ENCODE measurements at regions not wholly inside any gene's neighbourhood (a gene's known extent, or its start where the extent isn't known, plus 50 kb on each side); places are given as distances from the start of the nearest gene placed in this dataset.
"Not testable (repeated sequence)": the region's sequence is repeated elsewhere in the genome, so short reads cannot be mapped to it uniquely, and the experiment has no call there.

DNA sequence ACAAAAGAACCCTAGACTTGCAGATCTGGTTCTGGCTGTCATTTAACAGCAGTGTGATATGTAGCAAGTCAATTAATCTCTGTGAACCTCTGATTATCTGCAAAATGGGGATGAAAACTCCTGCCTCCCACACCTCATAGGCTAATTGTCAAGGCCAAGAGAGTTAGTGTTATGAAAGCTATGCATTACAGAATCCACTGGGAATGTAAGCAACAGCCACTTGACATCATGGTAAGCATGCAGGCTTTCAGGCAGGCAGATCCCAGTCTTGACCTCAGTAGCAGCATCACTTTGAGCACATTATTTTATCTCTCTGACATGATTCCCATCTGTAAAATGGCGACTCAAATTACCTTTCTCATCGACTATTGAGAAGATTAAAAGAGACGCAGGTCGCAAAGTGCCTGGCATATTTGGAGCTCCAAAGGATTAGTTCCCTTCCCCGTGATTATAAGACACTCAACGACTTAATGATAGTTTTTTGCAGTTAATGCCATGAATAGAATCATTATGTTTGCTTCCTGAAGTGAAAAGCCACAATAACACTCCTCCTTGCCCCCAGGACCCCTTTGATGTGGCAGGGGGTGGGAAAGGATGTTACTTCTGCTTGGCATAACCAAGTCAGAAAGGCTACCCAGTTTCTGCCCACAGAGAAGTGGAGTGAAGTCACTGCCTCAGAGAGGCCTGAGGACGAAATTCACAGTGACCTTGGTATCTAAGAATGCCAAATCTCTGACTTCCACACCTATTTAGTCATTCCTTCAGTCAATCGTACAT, 273.0 kb upstream of the NFIA start:
- no peak for DNase-seq (ENCODE audit: low spot score)

DNA sequence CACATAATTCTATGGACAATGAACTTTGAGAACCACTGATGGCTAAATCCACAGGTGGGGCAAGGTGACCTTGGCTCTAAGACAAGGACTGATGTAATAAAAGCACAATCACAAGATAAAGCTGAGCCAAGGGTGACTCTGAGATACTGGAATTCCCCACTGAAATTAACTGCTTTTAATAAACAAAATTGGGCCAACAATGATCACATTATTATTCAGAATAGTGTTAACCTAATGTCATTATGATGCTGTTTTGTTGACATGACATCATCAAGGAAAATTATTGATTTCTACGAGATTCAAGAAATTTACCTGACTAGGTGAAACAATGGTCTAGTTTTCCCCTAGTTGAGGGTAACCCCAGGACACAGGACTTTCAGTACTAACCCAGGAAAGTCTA, 273.7 kb upstream of the NFIA start:
- DNase-seq (ENCODE audit: low spot score): no peak

DNA sequence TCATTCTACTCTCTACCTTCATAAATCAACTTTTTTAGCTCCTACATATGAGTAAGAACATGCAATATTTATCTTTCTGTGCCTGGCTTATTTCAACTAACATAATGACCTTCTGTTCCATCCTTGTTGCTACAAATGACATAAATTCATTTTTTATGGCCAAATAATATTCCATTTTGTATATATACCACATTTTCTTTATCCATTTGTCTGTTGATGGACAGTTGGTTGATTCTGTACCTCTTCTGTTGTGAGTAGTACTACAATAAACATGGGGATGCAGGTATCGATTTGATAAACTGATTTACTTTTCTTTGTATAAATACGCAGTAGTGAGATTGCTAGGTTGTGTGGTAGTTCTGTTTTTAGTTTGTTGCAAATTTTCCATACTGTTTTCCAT, 279.5 kb upstream of the NFIA start:
- no peak for DNase-seq (ENCODE audit: low spot score)

DNA sequence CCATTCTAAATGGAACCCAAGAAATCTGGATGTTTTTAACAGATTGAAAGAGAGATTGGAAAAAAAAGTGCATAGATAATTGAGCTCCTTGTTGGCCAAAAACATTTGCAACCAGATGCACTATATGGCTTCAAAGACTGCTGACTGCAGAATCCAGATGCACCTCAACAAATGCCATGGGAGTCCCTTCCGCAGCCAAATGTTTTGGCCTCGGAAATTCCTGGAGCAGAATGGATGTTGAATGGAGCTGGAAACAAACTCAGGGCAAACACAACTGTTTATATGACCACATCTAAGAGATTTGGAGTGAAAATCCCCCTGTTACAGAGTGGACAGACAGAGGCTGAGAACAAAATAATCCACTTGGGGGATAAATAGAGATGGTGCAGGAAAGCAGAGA, 285.0 kb upstream of the NFIA start:
- DNase-seq (ENCODE audit: low spot score): no peak

DNA sequence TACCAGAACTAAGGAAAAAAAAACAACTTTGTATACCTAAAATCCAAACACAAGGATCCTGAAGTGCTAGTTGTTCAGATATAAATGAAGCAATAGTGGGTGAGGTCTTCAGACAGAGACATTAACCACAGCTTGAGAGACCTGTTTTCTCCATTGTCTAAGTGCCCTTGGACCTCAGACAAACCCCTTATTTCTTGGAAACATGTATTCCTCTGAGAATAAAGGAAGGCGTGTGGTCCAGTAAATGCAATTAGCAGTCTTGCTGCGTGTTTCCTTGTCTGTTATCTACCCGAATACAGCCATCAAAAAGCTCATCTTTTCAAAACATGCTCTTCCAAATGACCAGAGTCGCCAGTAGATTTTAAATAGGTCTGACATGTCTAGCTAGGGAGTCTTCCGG, 291.1 kb upstream of the NFIA start:
- DNase-seq (ENCODE audit: low spot score): no peak

DNA sequence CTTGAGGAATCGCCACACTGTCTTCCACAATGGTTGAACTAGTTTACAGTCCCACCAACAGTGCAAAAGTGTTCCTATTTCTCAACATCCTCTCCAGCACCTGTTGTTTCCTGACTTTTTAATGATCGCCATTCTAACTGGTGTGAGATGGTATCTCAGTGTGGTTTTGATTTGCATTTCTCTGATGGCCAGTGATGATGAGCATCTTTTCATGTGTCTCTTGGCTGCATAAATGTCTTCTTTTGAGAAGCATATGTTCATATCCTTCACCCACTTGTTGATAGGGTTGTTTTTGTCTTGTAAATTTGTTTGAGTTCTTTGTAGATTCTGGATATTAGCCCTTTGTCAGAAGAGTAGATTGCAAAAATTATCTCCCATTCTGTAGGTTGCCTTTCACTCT, 309.3 kb upstream of the NFIA start:
- not testable (repeated sequence) for DNase-seq (ENCODE audit: low spot score)

DNA sequence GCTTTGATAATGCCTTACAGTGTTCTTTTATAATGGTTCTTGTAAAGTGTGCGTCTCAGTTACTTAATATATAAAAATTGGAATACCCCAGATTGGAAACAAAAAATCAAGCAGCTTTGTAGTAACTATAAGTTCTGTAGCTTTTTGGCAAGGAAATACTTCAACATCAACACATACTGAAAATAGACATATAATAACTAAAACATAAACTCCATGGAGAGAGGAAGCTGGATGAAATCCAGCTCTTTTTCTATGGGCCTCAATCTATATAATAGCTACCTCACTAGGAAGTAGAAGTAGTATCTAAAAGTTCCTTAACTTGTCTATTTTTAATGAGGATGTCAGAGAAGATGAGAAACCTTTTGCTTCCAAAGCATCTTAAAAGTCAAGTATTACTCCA, 313.3 kb upstream of the NFIA start:
- DNase-seq (ENCODE audit: low spot score): no peak

DNA sequence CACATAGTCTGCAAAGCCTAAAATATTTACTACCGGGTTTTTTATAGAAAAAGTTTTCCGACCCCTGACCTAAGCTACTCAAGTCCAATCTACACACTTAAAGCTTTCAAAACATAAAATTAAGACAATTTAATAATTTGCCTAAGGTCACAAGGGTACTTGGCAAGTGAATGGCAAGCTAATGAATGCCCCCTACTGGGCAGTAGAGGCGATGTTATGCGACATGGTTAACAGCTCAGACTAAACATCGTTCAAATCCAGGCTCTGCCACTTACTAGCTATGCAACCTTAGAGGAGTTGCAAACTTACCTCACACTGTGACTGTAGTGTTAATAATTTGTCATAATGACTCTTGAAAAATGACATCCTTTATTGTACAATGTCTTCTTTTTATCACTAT, 317.2 kb upstream of the NFIA start:
- peak; percentile 11 for DNase-seq (ENCODE audit: low spot score)

DNA sequence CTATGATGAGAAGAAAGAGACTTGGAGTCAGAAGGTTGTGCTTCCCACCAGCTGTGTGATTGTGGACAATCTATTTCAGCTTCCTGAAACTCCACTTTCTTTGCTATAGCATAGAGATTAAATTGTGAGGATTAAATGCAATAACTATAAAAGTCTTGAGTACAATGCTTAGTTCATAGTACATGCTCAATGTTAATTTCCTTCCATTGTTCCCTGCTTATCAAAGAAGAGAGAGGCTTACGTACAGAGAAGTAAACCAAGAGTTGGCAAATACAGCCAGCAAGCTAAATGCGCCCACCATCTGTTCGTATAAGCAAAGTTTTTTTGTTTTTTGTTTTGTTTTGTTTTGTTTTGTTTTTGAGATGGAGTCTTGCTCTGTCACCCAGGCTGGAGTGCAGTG, 317.9 kb upstream of the NFIA start:
- no peak for DNase-seq (ENCODE audit: low spot score)

DNA sequence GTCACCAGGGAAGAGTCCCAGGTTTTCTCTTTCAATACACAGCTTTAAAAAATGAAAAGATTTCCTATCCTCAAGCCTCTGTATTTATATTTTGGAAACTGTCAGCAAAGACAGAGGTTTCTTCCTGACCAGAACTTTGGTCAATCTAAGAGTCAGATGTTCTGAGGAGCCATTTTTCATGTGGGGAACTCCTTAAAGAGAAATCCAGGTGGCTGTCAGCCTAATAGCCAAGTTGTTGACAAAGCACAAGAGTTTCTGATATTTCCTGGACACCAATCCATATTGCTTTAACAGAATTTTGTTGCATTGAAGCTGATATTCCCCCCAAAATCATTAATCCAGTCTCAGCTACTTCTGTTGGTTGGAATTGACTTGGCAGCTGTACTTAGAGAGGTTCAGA, 318.6 kb upstream of the NFIA start:
- no peak for DNase-seq (ENCODE audit: low spot score)

DNA sequence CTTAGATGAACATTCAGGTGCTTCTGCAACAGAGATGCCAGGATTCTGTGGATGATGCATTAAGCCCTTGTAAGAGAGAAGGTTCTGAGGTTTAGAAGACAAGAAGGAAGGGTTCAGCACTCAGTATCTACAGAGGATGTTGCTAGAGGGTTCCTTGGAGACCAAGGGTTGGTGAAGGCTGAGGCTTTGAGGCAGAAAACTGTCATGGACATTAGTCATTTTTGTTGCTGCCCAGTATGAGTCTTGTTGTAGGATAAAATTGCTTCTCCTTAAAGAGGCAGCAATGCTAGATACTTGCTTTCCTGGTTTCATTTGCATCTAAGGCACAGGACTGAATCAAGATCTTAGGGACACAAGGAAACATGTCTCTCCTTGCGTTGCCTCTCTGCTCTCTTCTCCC, 319.4 kb upstream of the NFIA start:
- DNase-seq (ENCODE audit: low spot score): no peak

DNA sequence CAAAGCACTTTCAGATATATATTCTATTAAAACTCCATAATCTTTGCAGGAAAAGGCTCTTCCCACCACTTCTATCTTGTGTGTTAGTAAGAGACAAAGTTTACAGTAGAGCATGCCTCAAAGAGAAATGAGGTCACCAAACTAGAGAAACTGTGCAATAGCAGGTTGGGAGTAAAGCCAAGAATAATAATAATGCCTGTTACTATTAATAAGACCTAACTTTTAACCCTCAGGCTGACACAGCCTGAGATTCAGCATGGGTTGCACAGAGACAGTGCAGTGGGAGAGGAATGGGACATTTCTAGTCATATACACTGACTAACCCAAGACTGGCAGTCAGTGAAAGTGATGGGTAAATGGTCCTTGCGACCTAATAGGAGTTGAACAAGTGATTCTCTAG, 320.2 kb upstream of the NFIA start:
- peak; percentile 20 for DNase-seq (ENCODE audit: low spot score)

DNA sequence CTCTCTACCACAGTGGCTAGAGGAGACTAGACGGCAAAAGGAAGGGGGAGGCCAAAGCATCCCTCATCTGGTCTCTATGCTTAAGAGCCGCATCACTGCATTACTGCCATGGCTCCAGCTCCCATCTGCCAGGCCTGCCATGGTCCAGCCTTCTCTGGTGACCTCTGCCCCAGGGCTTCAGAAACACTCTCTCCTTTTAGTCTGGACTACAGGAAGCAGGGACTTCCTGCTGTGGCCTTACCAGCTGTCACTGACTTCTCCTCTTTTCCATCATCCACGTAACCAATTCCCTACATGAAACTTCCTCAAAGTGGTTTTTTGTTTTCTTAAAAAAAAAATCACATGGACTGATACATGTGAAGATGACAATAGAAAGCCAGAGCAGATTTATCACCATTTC, 323.1 kb upstream of the NFIA start:
- DNase-seq (ENCODE audit: low spot score): no peak

DNA sequence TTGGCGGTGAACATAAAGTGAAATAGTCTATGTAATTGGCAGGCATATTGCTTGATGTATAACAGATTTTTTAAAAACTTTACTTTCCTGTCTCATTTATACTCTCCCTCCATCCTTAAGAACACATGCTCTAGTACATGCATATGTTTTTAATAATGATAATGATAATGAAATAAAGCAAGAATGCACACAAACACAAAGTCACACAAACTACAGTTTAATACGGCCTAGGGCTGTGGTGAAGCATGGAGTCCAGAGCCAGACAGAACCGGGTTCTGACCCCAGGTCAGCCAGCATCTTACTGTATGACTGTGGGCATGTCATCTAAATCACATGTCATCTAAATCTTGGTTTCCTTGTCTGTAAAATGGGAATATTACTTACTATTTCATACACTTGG, 324.9 kb upstream of the NFIA start:
- no peak for DNase-seq (ENCODE audit: low spot score)

DNA sequence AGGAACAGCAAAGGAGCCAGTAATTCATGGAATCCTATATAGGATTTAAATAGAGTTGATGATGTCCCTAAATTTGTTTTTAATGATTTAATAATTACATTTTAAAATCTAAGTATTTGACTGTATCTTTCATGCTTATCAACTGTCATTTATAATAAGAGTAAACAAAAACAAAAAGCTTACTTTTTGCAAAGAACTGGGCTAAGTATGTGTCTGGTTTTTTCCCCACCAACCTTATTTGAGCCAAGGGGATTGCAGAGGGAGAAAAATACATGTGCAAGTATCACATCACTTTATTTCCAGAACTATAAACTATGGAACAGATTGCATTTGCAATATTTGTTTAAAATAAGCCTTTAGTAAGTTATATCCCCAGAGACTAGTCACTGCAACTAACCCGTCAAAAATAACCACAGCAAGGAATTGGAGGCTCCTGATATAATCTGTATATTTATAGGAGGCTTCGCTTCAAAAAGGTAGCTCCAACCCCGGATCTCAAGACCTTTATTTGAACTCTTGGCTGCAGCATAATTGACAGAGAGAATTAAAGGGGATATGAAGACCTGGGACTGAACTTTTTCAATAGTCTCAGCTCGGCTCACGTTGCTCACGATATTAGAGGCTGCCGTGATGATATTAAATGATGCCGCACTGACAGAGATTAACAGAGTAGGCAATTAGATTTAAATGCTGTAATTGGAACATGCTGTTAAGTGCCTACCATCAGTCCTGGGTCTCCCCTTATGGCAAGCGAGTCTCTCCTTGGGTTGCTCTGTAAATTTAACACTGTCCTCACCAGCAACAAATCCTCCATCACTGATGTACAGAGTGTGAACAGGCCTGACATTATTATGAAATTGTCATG, 329.1 kb upstream of the NFIA start:
- DNase-seq (ENCODE audit: low spot score): no peak

DNA sequence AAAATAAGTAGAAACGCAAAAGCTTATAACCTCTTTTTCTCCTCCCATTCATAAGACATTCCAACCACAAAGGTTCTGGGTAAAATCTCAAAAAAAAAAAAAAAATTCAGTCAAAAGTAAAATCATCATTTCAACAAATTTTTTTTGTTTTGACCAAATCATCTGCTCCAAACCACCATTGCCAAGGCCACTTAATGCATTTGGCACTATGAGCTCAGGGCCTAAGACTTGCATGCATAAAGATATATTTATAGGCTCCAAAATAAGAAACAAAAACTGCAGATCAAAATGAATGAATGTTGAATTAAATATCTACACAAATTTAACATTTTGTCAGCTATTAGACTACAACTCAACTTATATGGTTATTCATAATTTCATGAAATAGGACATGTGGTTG, 331.1 kb upstream of the NFIA start:
- DNase-seq (ENCODE audit: low spot score): no peak

DNA sequence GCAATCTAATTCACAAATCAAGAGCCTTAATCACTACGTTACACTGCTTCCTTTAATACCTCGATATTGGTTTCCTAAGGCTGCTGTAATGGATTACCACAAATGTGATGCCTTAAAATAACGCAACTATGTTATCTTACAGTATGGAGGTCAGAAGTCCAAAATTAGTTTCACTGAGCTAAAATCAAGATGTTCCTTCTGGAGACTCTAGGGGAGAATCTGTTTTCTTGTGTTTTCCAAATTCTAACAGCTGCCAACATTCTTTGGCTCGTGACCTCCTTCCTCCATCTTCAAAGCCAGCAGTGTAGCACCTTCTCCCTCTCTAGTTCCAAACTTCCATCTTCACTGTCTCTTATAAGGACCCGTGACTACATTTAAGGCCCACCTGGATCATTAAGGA, 335.0 kb upstream of the NFIA start:
- DNase-seq (ENCODE audit: low spot score): no peak

DNA sequence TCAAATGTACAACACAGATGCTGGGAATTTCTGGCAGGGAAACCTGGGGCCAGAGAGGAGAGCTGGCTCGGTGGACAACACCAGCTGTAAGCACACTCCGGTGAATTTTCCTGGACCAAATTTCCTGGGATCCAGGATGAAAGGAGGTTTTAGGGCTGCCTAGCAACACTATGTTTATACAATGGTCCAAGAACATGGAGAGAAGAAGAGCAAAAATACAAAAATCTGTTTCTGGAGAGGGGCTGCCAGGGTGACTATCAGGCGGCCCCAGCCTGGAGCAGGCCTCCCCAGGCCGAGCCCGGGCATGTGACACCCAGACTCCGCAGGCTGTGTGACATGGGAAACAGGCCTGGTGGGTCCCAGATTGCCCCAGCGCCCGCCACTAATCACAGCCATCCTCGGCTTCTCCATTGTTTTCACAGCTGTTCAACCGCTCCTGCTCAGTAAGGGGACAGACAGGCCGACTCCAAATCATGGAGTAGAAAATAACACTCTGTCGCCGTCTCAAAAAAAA, 336.0 kb upstream of the NFIA start:
- DNase-seq (ENCODE audit: low spot score): no peak

DNA sequence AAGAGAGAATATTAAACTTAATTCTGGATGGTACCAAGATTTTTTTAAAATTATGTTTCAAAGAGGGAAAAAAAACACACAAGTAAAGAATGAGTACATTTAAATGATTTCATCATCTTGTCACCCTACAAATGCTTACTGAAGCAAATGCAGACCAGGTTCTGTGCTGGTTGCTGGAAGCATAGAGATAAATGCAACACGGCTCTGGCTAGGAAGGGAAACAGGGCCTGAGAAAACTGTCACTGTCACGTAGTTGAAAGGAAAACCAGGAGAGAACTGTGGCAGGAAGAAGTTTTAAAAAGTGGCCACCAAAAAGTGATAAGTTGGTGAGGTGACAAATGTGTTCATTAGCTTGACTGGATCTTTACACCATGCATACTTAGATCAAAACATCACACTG, 336.9 kb upstream of the NFIA start:
- no peak for DNase-seq (ENCODE audit: low spot score)

DNA sequence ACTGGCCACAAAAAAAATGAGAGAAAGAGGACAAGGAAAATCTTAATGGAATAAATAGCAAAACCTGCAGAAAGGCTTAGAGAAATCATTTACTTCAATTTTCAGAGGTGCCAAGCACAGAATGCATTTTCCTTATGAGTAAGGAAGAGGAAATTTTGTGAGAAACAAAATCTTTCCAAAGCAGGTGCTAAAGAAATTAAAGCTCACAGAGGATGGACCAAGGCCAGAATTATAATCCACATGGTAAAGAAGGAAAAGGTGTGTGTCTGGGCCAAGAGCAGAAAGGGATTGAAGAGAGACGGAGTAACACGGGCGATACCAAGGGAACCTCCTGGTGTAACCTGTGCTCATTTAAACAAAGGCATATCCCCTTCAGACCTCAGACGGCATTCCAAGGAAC, 340.0 kb upstream of the NFIA start:
- DNase-seq (ENCODE audit: low spot score): no peak

DNA sequence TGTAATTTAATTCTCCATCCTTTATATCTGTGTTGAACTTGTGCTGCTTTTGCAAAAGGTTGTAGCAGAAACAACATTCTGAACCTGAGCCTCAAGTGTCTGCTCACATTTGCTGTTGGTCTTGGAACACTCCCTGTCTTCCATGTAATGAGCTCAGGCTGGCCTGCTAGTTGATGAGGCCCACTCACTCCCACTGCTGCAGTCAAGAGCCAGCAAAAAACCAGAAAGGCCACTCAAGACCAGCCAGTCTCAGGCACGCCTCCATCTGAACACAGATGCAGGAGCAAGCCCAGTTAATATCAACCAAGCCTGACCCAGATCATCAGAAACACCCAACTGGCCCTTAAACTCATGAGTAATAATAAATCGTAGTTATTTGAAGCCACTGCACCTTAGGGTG, 342.2 kb upstream of the NFIA start:
- no peak for DNase-seq (ENCODE audit: low spot score)

DNA sequence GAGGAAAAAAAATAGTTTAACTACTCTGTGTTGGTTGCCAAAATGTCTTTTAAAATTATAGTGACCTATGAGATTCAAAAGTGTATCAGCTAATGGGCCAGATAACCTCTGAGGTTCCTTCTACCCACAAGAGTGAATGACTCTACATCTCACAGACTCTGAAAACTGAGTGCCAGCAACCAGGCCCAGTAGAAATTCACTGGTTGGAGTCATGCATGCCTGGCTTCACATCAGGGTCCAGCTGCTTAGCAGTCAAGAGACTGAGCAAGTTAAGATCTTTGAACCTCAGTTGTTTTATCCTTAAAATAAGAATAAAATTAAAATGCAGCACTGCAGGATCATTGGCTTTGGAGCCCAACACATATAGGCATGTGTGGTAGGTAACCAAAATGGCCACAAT, 342.6 kb upstream of the NFIA start:
- DNase-seq (ENCODE audit: low spot score): no peak

DNA sequence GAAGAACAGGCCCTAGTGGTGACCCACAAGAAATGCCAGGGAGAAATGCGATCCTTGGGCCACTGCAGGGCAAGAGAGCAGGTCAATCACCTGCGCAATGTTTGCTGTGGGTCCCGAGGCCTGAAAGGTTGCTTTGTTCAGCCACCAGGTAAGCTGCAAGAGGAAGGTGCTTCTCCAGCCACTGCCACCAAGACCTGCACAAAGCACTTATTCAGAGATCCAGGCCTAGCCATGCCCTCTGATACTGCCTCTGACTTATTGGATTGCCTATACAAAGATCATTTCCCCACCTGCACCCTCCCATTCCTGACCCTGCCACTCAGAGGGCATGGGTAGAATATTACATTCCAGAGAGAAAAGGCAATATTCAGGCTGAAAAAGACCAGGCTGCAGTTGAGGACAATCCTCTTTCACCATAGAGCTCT, 349.4 kb upstream of the NFIA start:
- no peak for DNase-seq (ENCODE audit: low spot score)

Data from AG08396 (cell line).